GM12875 (cell line): ENCODE measurements at regions not wholly inside any gene's neighbourhood (a gene's known extent, or its start where the extent isn't known, plus 50 kb on each side); places are given as distances from the start of the nearest gene placed in this dataset.

Experiments used
- H3K4me3 ChIP-seq: one replicate; pipeline ENCODE4 v1.5.1; 2011; ENCODE audit warnings: low read depth, low read length, control low read depth
- TF ChIP-seq, protein P1 (sequence below): IDR thresholded peaks from 2 replicates; pipeline ENCODE4 v1.5.1; 2011; ENCODE audit warnings: low read depth, mild to moderate bottlenecking, control low read depth, inconsistent platforms, low read length, moderate library complexity, borderline replicate concordance; ENCODE audit not compliant: insufficient read depth

- H3K4me3 ChIP-seq: no peak overlapping the region
- TF ChIP-seq, protein P1, sequence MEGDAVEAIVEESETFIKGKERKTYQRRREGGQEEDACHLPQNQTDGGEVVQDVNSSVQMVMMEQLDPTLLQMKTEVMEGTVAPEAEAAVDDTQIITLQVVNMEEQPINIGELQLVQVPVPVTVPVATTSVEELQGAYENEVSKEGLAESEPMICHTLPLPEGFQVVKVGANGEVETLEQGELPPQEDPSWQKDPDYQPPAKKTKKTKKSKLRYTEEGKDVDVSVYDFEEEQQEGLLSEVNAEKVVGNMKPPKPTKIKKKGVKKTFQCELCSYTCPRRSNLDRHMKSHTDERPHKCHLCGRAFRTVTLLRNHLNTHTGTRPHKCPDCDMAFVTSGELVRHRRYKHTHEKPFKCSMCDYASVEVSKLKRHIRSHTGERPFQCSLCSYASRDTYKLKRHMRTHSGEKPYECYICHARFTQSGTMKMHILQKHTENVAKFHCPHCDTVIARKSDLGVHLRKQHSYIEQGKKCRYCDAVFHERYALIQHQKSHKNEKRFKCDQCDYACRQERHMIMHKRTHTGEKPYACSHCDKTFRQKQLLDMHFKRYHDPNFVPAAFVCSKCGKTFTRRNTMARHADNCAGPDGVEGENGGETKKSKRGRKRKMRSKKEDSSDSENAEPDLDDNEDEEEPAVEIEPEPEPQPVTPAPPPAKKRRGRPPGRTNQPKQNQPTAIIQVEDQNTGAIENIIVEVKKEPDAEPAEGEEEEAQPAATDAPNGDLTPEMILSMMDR: no peak
Measured at GRCh38 chr19:27691991-27692390, 1521.0 kb downstream of the UQCRFS1 start.

DNA sequence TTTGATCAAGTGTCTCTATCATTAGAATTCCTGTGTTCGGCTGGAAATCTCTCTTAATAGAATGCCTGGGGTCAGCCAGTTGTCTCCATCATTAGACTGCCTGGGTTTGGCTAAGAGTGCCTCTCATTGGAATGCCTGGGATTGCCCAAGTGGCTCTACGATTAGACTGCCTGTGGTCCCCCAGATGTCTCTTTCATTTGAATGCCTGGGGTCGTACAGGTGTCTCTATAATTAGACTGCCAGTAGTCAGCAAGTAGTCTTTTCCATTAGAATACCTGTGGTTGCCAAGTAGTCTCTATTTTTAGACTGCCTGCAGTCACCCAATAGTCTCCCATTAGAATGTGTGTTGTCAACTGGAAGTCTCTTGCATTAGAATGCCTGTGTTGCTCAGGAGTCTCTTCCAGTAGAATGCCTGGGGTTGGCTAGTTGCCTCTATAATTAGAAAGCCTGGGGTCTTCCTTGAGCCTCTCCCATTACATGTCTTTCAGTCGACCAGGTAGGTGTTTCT lies 1523.2 kb downstream of the UQCRFS1 start:
- TF ChIP-seq, protein P1: no peak

GRCh38 chr19:27684293-27684692 lies 1528.7 kb downstream of the UQCRFS1 start:
- H3K4me3 ChIP-seq: no peak overlapping the region
- TF ChIP-seq, protein P1: no peak

More for the DNA sequence above, 1523.2 kb downstream of the UQCRFS1 start:
- H3K4me3 ChIP-seq: no peak overlapping the region

DNA sequence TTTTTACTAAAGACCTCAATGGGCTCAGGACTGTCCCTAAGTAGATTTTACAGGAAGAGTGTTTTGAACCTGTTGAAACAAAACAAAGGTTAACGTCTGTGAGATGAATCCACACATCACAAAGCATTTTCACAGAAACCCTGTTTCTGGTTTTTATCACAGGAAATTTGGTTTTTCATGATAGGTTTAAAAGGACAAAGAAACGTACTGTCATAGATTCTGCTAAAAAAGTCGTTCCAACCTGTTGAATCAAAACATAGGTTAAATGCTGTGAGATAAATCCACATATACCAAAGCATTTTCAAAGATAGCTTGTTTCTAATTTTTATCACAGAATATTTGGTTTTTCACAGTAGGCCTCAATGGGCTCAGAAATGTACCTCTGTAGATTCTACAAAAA lies 1531.0 kb downstream of the UQCRFS1 start:
- no peak overlapping the region for H3K4me3 ChIP-seq
- TF ChIP-seq, protein P1: no peak

- TF ChIP-seq, protein P1: no peak
Measured at GRCh38 chr19:27679905-27680304, 1533.0 kb downstream of the UQCRFS1 start.

GRCh38 chr19:27679399-27679798 lies 1533.6 kb downstream of the UQCRFS1 start:
- TF ChIP-seq, protein P1: no peak
- no peak overlapping the region for H3K4me3 ChIP-seq

More at GRCh38 chr19:27679905-27680304, 1533.0 kb downstream of the UQCRFS1 start:
- no peak overlapping the region for H3K4me3 ChIP-seq

- TF ChIP-seq, protein P1: no peak
- H3K4me3 ChIP-seq: no peak overlapping the region
Measured at GRCh38 chr19:27676877-27677276, 1536.1 kb downstream of the UQCRFS1 start.
